ENCODE measurements at regions not wholly inside any gene's neighbourhood (a gene's known extent, or its start where the extent isn't known, plus 50 kb on each side); places are given as distances from the start of the nearest gene placed in this dataset.

GRCh38 chr13:42388326-42388725 lies 116.4 kb downstream of the AKAP11 start:
- intact Hi-C loops (cut with micrococcal nuclease) = no loop called here
- no peak overlapping the region for H3K27ac ChIP-seq (ENCODE audit: low read length)
- no peaks in the 10 kb centered on the region for H3K9me2 ChIP-seq (replicated peaks; ENCODE audit: low read length)
- DNase-seq (no peak), ATAC-seq (no peak)
- TF ChIP-seq EZH2phosphoT487 (IDR thresholded peaks at IDR 0.05; ENCODE audit: borderline replicate concordance, low read length) = no peak
- TF ChIP-seq EZH2 (IDR thresholded peaks at IDR 0.05; ENCODE audit: low read length, unreplicated experiment) = no peak
- TF ChIP-seq CTCF (conservative IDR thresholded peaks at IDR 0.05; ENCODE audit: low read depth, low read length) = no peak
- no peaks in the 10 kb centered on the region for H3K4me1 ChIP-seq (ENCODE audit: insufficient read depth, low read length)
- BruUV-seq (replicated peaks) = no TSS peak
- no peaks in the 10 kb centered on the region for H4K20me1 ChIP-seq (ENCODE audit: low read length)
- H3K9me3 ChIP-seq (ENCODE audit: low read length) = no peaks in the 10 kb centered on the region
- H2AFZ ChIP-seq (ENCODE audit: low read length) = no peak overlapping the region
- POLR2A ChIA-PET (ENCODE audit: unreplicated experiment) = no interaction called here
- CTCF ChIA-PET = no interaction called here
- H3K4me2 ChIP-seq (ENCODE audit: low read length) = no peak overlapping the region
- no peaks in the 10 kb centered on the region for H3F3A ChIP-seq (ENCODE audit: low read length, unreplicated experiment)
- no peak overlapping the region for H3K4me3 ChIP-seq (ENCODE audit: low read length)
- H3K9ac ChIP-seq (ENCODE audit: low read length) = no peak overlapping the region
- H3K79me2 ChIP-seq (ENCODE audit: low read length) = no peaks in the 10 kb centered on the region
- no peaks in the 10 kb centered on the region for H3K27me3 ChIP-seq (ENCODE audit: low read length)
- no peaks in the 10 kb centered on the region for H3K36me3 ChIP-seq (ENCODE audit: low read depth, low read length)

DNA sequence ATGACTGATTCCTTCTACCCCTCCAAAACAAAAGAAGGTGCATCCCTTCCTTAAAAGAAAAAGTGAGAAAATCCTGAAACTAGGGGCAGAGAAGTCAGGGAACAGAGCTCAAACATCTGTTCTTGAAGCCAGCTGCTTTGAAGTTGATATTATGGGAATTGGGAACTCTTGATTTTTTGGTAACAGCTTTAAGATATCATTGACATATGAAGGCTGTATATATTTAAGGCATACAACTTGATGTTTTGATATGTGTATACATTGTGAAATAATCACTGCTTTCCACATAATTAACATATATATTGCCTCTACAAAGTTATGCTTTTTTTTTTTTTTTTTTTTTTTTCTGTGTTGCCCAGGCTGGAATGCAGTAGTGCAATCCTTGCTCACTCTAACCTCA lies 117.1 kb downstream of the AKAP11 start:
- Histone ChIP-seq H3K9me3 (ENCODE audit: low read length) (no peaks in the 10 kb centered on the region), H3K4me3 (ENCODE audit: low read length) (no peak overlapping the region), H2AFZ (ENCODE audit: low read length) (no peak overlapping the region), H3K27ac (ENCODE audit: low read length) (no peak overlapping the region), H3K9me2 (replicated peaks; ENCODE audit: low read length) (no peaks in the 10 kb centered on the region), H3F3A (ENCODE audit: low read length, unreplicated experiment) (no peaks in the 10 kb centered on the region), H3K27me3 (ENCODE audit: low read length) (no peaks in the 10 kb centered on the region), H3K4me1 (ENCODE audit: insufficient read depth, low read length) (no peaks in the 10 kb centered on the region), H4K20me1 (ENCODE audit: low read length) (no peaks in the 10 kb centered on the region), H3K9ac (ENCODE audit: low read length) (no peak overlapping the region), H3K36me3 (ENCODE audit: low read depth, low read length) (no peaks in the 10 kb centered on the region), H3K4me2 (ENCODE audit: low read length) (no peak overlapping the region), H3K79me2 (ENCODE audit: low read length) (no peaks in the 10 kb centered on the region)
- CTCF ChIA-PET = no interaction called here
- no peak for ATAC-seq
- no TSS peak for BruUV-seq (replicated peaks)
- intact Hi-C loops (cut with micrococcal nuclease) = no loop called here
- POLR2A ChIA-PET (ENCODE audit: unreplicated experiment) = no interaction called here
- DNase-seq = no peak
- TF ChIP-seq EZH2 (IDR thresholded peaks at IDR 0.05; ENCODE audit: low read length, unreplicated experiment) (no peak), CTCF (conservative IDR thresholded peaks at IDR 0.05; ENCODE audit: low read depth, low read length) (no peak), EZH2phosphoT487 (IDR thresholded peaks at IDR 0.05; ENCODE audit: borderline replicate concordance, low read length) (no peak)

- TF ChIP-seq EZH2 (IDR thresholded peaks at IDR 0.05; ENCODE audit: low read length, unreplicated experiment) = no peak
- H3K9me2 ChIP-seq (replicated peaks; ENCODE audit: low read length) = no peaks in the 10 kb centered on the region
- H3K9me3 ChIP-seq (ENCODE audit: low read length) = no peaks in the 10 kb centered on the region
- peaks cover 10% of the 10 kb centered on the region for H3K4me1 ChIP-seq (ENCODE audit: insufficient read depth, low read length)
- ChIA-PET POLR2A (ENCODE audit: unreplicated experiment) (no interaction called here), CTCF (no interaction called here)
- DNase-seq = no peak
- no peak overlapping the region for H2AFZ ChIP-seq (ENCODE audit: low read length)
- no peaks in the 10 kb centered on the region for H4K20me1 ChIP-seq (ENCODE audit: low read length)
- no peak overlapping the region for H3K9ac ChIP-seq (ENCODE audit: low read length)
- no peak overlapping the region for H3K27ac ChIP-seq (ENCODE audit: low read length)
- no peaks in the 10 kb centered on the region for H3K27me3 ChIP-seq (ENCODE audit: low read length)
- no peak overlapping the region for H3K4me3 ChIP-seq (ENCODE audit: low read length)
- ATAC-seq = no peak
- no peak overlapping the region for H3K4me2 ChIP-seq (ENCODE audit: low read length)
- BruUV-seq (replicated peaks) = no TSS peak
- no peaks in the 10 kb centered on the region for H3F3A ChIP-seq (ENCODE audit: low read length, unreplicated experiment)
- intact Hi-C loops (cut with micrococcal nuclease) = no loop called here
- H3K79me2 ChIP-seq (ENCODE audit: low read length) = no peaks in the 10 kb centered on the region
- no peaks in the 10 kb centered on the region for H3K36me3 ChIP-seq (ENCODE audit: low read depth, low read length)
Observed at GRCh38 chr13:42392180-42392579, 120.2 kb downstream of the AKAP11 start.
